Ovary (tissue), 7 donors: ENCODE measurements at regions not wholly inside any gene's neighbourhood (a gene's known extent, or its start where the extent isn't known, plus 50 kb on each side); places are given as distances from the start of the nearest gene placed in this dataset.
"Not testable (repeated sequence)": the region's sequence is repeated elsewhere in the genome, so short reads cannot be mapped to it uniquely, and the experiment has no call there.

Source experiments
- DNase-seq, 5 donors: peaks; one replicate each; pipeline ENCODE4 v3.0.0-alpha.2; 2019 to 2020
- H3K27ac ChIP-seq, 2 donors: fragments of 200-600 bp; one replicate each; pipeline versions ENCODE4 v1.5.1 to v1.8.0; 2019 to 2022
- H3K27me3 ChIP-seq: fragments of 200-600 bp; one replicate; pipeline ENCODE4 v1.8.0; 2022
- H3K36me3 ChIP-seq: fragments of 200-600 bp; sonication (generic); one replicate; pipeline ENCODE4 v1.5.1; 2019
- H3K4me1 ChIP-seq: one replicate; pipeline ENCODE4 v1.8.1; 2013; ENCODE audit warnings: mild to moderate bottlenecking, moderate library complexity; ENCODE audit not compliant: insufficient read depth
- H3K4me3 ChIP-seq: fragments of 200-600 bp; sonication (generic); one replicate; pipeline ENCODE4 v1.5.1; 2017
- H3K9me3 ChIP-seq, 2 donors: fragments of 200-600 bp in 1 of 2; sonication (generic) in 1 of 2; one replicate each; pipeline versions ENCODE4 v1.5.1 to v1.8.1; 2013 to 2019; ENCODE audit warnings: mild to moderate bottlenecking in 1 of 2, moderate library complexity in 1 of 2
- EP300 ChIP-seq: sonication (generic); formaldehyde crosslinking; IDR thresholded peaks from one replicate; pipeline ENCODE4 v1.6.1; 2017; ENCODE audit warnings: antibody characterized with exemption
- POLR2A ChIP-seq: fragments of 450-650 bp; IDR thresholded peaks from one replicate; pipeline ENCODE4 v1.6.1; 2017; ENCODE audit warnings: antibody characterized with exemption, mild to moderate bottlenecking, moderate library complexity
- WGBS, 3 donors: extraction: QIAGEN DNeasy Blood & Tissue Kit in 1 of 3; methylation state at CpG; one replicate each; pipeline versions ENCODE4 v1.1.5 to v1.1.7; 2013 to 2017; 5-methylcytosine and 5-hydroxymethylcytosine counted together
- intact Hi-C, 4 donors: fragments of 100-400 bp; cut with DNase I; formaldehyde crosslinking; loops; one replicate each; pipeline versions ENCODE4 v1.11.0 to v1.15.1; 2022 to 2023
- TF ChIP-seq, protein P1 (sequence below), 3 donors: fragments of 450-650 bp in 2 of 3; fragments of 200-600 bp in 1 of 3; IDR thresholded peaks; one replicate each; pipeline versions ENCODE4 v1.5.1 to v1.8.0; 2016 to 2022; ENCODE audit warnings: antibody characterized with exemption in 3 of 3, mild to moderate bottlenecking in 1 of 3
- donor health status: DM: no; HTN: no; CAD: no; lungs with moderate emphysema.
- donor health status: DM: no; HTN: no; CAD: no.
- donor health status: Bipolar disorder and iron deficiency.
- donor health status: DM: no; HTN: no; CAD: no.
- donor health status: DM: yes; HTN: yes; CAD: no.

DNA sequence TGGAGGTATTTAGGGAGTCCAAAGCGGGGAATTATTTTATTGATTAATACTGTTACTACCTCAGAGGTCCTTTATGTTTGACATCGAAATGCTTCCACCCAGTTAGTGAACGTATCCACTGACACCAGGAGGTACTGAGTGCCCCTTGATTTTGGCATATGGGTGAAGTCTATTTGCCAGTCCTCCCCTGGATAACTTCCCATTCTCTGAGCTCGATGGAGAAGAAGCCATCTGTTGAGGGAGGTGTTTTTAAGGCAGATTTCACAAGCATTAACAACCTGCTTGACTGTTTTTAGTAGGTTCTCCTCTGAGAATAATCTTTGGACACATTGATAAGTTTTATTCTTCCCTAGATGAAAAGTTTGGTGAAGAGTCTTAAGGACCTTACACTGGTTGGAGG, 165.3 kb upstream of the NREP start:
- no peak for DNase-seq
- Histone ChIP-seq H3K9me3 (no peaks in the 10 kb centered on the region), H3K36me3 (no peaks in the 10 kb centered on the region), H3K4me1 (no peaks in the 10 kb centered on the region), H3K4me3 (no peak overlapping the region), H3K27ac (no peak overlapping the region), H3K27me3 (no peaks in the 10 kb centered on the region)
- TF ChIP-seq EP300 (no peak), POLR2A (no peak)
- TF ChIP-seq, protein P1, sequence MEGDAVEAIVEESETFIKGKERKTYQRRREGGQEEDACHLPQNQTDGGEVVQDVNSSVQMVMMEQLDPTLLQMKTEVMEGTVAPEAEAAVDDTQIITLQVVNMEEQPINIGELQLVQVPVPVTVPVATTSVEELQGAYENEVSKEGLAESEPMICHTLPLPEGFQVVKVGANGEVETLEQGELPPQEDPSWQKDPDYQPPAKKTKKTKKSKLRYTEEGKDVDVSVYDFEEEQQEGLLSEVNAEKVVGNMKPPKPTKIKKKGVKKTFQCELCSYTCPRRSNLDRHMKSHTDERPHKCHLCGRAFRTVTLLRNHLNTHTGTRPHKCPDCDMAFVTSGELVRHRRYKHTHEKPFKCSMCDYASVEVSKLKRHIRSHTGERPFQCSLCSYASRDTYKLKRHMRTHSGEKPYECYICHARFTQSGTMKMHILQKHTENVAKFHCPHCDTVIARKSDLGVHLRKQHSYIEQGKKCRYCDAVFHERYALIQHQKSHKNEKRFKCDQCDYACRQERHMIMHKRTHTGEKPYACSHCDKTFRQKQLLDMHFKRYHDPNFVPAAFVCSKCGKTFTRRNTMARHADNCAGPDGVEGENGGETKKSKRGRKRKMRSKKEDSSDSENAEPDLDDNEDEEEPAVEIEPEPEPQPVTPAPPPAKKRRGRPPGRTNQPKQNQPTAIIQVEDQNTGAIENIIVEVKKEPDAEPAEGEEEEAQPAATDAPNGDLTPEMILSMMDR (IDR thresholded peaks at IDR 0.05) = no peak
- intact Hi-C loops = no loop called here
- WGBS, 3 donors = 89 to 93% (median 90%) methylated on average over 4 of the region's 4 CpGs

DNA sequence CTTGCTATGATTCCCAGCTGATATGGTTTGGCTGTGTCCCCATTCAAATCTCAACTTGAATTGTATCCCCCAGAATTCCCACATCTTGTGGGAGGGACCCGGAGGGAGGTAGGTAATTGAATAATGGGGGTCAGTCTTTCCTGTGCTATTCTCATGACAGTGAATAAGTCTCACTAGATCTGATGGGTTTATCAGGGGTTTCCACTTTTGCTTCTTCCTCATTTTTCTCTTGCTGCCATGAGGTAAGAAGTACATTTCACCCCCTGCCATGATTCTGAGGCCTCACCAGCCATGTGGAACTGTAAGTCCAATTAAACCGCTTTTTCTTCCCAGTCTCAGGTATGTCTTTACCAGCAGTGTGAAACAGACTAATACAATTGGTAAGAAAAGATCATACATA, 164.7 kb upstream of the NREP start:
- 93 to 95% (median 95%) methylated on average over 2 of the region's 2 CpGs for WGBS, 3 donors
- H3K4me3 ChIP-seq, intact Hi-C loops, H3K27ac ChIP-seq, H3K4me1 ChIP-seq, DNase-seq, H3K27me3 ChIP-seq, H3K36me3 ChIP-seq, H3K9me3 ChIP-seq: not testable (repeated sequence)

DNA sequence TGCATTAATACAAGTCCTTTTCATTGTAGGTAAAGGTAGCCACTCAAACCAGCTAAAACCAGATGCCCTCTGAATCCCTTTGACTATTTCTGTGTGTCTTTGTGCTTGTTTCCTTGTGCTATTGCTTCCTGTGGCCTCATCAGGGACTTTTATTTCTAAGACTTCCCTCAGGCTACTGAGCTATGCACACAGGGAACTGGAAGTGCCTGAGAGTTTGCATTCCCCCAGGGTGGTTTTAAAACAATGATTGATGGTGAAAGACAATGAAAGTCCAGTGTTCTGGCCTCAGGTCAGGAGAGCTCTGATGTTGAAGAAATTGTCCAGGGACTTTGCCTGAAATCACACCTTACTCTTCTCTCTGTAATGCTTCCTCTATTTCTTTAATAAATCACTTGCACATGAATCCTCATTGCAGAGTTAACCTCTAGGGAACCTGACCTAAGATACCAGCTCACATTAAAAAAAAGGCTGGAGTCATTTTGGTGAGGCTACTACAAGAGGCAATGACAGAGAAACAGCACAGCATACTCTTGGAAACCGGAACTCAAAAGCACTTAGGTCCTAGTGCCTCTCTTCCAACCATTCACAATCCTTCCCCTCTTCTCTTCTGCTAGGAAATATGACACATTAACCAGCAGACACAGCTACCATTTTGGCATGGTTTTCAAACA, 158.1 kb upstream of the NREP start:
- TF ChIP-seq EP300 (no peak), POLR2A (no peak)
- TF ChIP-seq, protein P1 (IDR thresholded peaks at IDR 0.05) = no peak
- Histone ChIP-seq H3K27me3 (no peaks in the 10 kb centered on the region), H3K4me3 (no peak overlapping the region), H3K9me3 (no peaks in the 10 kb centered on the region), H3K27ac (no peak overlapping the region), H3K36me3 (no peaks in the 10 kb centered on the region), H3K4me1 (no peaks in the 10 kb centered on the region)
- intact Hi-C loops = no loop called here
- no peak for DNase-seq
- WGBS, 3 donors = 74 to 82% (median 76%) methylated on average over 1 of the region's 1 CpG

DNA sequence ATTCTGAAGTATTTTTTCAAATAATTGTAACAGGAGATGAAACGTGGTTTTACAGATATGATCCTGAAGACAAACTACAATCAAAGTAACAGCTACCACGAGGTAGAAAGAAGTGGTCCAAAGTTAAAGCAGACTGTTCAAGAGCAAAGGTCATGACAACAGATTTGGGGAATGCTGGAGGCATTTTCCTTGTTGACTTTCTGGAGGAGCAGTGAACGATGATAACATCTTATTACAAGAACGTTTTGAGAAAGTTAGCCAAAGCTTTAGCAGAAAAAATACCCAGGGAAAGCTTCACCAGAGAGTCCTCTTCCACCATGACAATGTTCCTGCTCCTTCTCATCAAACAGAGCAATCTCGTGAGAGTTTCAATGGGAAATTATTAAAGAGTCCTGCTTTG, 145.4 kb upstream of the NREP start:
- H3K27ac ChIP-seq = no peak overlapping the region
- H3K9me3 ChIP-seq = no peaks in the 10 kb centered on the region
- H3K4me3 ChIP-seq = no peak overlapping the region
- DNase-seq = no peak
- H3K36me3 ChIP-seq = no peaks in the 10 kb centered on the region
- 17 to 28% (median 22%) methylated on average over 5 of the region's 5 CpGs for WGBS, 3 donors
- intact Hi-C loops = no loop called here
- H3K27me3 ChIP-seq = no peaks in the 10 kb centered on the region
- TF ChIP-seq POLR2A (no peak), EP300 (no peak)
- TF ChIP-seq, protein P1 (IDR thresholded peaks at IDR 0.05) = no peak
- no peaks in the 10 kb centered on the region for H3K4me1 ChIP-seq

DNA sequence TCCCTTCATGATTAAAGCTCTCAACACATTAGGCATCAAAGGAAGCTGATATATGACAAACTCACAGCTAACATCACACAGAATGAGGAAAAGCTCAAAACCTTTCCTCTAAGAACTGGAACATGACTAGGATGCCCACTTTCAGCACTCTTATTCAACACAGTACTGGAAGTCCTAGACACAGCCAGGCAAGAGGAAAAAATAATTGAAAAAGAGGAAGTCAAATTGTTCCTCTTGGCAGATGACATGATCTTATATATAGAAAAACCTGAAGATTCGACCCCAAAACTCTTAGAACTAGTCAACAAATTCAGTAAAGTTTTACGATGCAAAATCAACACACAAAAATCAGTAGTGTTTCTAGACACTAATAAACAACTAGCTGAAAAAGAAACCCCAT, 144.3 kb upstream of the NREP start:
- Histone ChIP-seq H3K27ac (no peak overlapping the region), H3K4me3 (no peak overlapping the region), H3K9me3 (no peaks in the 10 kb centered on the region), H3K27me3 (no peaks in the 10 kb centered on the region), H3K4me1 (no peaks in the 10 kb centered on the region), H3K36me3 (no peaks in the 10 kb centered on the region)
- TF ChIP-seq EP300 = no peak
- TF ChIP-seq POLR2A = no peak
- TF ChIP-seq, protein P1 (IDR thresholded peaks at IDR 0.05) = no peak
- intact Hi-C loops = no loop called here
- WGBS, 3 donors = 42 to 47% (median 44%) methylated on average over 2 of the region's 2 CpGs
- DNase-seq = no peak
